CD4-positive, alpha-beta T cell (primary cell): ENCODE measurements at regions not wholly inside any gene's neighbourhood (a gene's known extent, or its start where the extent isn't known, plus 50 kb on each side); places are given as distances from the start of the nearest gene placed in this dataset.
"Not testable (repeated sequence)": the region's sequence is repeated elsewhere in the genome, so short reads cannot be mapped to it uniquely, and the experiment has no call there.

Experiments
- ATAC-seq: fragments of 200-7000 bp; cut with Tn5 transposase; one replicate; pipeline ENCODE4 v1.10.0; 2022; ENCODE audit warnings: mild to moderate bottlenecking; ENCODE audit not compliant: poor library complexity
- CTCF ChIA-PET: fragments of 350-600 bp; sonication (Branson Sonifier 250); formaldehyde crosslinking; loops from one replicate; lab custom pipeline; 2021; ENCODE audit warnings: antibody characterized with exemption, inconsistent platforms; lab: Charles Lee
- POLR2A ChIA-PET: fragments of 350-600 bp; sonication (Branson Sonifier 250); formaldehyde crosslinking; loops from one replicate; lab custom pipeline; 2021; ENCODE audit warnings: antibody characterized with exemption, inconsistent platforms; lab: Charles Lee
- DNase-seq, 14 experiments: peaks; one replicate each; pipeline ENCODE4 v3.0.0-alpha.2; 2013 to 2020; ENCODE audit warnings: mixed read lengths in 2 of 14
- H3K27ac ChIP-seq, 2 donors: one replicate each; pipeline versions ENCODE4 v1.5.1 to v1.7.0; 2013; ENCODE audit warnings: low read length in 2 of 2, low read depth in 1 of 2, mild to moderate bottlenecking in 1 of 2
- H3K27me3 ChIP-seq, 2 experiments: 1 replicate in 1 of 2; 2 replicates in 1 of 2; pipeline versions ENCODE4 v1.6.1 to v1.7.0; 2013; ENCODE audit warnings: low read length in 2 of 2, control low read depth in 1 of 2, mild to moderate bottlenecking in 1 of 2, moderate library complexity in 1 of 2; ENCODE audit not compliant: insufficient read depth in 2 of 2, control insufficient read depth in 1 of 2
- H3K36me3 ChIP-seq: one replicate; pipeline ENCODE4 v1.6.1; 2013; ENCODE audit warnings: low read length, control low read depth; ENCODE audit not compliant: insufficient read depth
- H3K4me1 ChIP-seq: one replicate; pipeline ENCODE4 v1.6.1; 2013; ENCODE audit warnings: low read length, control low read depth; ENCODE audit not compliant: insufficient read depth
- H3K4me3 ChIP-seq: one replicate; pipeline ENCODE4 v1.5.1; 2013; ENCODE audit warnings: mild to moderate bottlenecking, low read length, moderate library complexity
- H3K9me3 ChIP-seq, 2 experiments: 1 replicate in 1 of 2; 2 replicates in 1 of 2; pipeline versions ENCODE4 v1.6.1 to v1.7.0; 2013; ENCODE audit warnings: low read length in 2 of 2, mild to moderate bottlenecking in 2 of 2, control low read depth in 1 of 2, moderate library complexity in 1 of 2; ENCODE audit not compliant: control insufficient read depth in 1 of 2, insufficient read depth in 1 of 2
- H3K27ac Mint-ChIP-seq: one replicate; pipeline ENCODE4 v1.8.0; 2020; ENCODE audit warnings: mixed read lengths
- H3K27me3 Mint-ChIP-seq: one replicate; pipeline ENCODE4 v1.8.0; 2021; ENCODE audit warnings: mixed read lengths
- H3K36me3 Mint-ChIP-seq: one replicate; pipeline ENCODE4 v1.8.0; 2021; ENCODE audit warnings: low read depth, mixed read lengths
- H3K4me1 Mint-ChIP-seq: one replicate; pipeline ENCODE4 v1.8.0; 2021; ENCODE audit warnings: low read depth, mixed read lengths
- H3K4me3 Mint-ChIP-seq: one replicate; pipeline ENCODE4 v1.8.0; 2020; ENCODE audit warnings: mild to moderate bottlenecking, mixed read lengths
- H3K9me3 Mint-ChIP-seq: one replicate; pipeline ENCODE4 v1.8.0; 2020; ENCODE audit warnings: mixed read lengths
- intact Hi-C, 2 experiments: fragments of 100-400 bp; cut with DNase I in 1 of 2; cut with micrococcal nuclease in 1 of 2; formaldehyde crosslinking; loops; one replicate each; pipeline versions ENCODE4 v1.15.1 to v1.9.0; 2023 to 2025; cut with DNase I, micrococcal nuclease

GRCh38 chr11:71705738-71706432, 123.2 kb upstream of the KRTAP5-11 start:
- H3K4me1 Mint-ChIP-seq, H3K4me3 Mint-ChIP-seq, POLR2A ChIA-PET, H3K9me3 Mint-ChIP-seq, H3K27ac ChIP-seq, ATAC-seq, DNase-seq, H3K27me3 ChIP-seq, H3K27me3 Mint-ChIP-seq, H3K27ac Mint-ChIP-seq, H3K4me1 ChIP-seq, H3K9me3 ChIP-seq, intact Hi-C loops, CTCF ChIA-PET, H3K36me3 ChIP-seq, H3K36me3 Mint-ChIP-seq, H3K4me3 ChIP-seq: not testable (repeated sequence)

- DNase-seq, POLR2A ChIA-PET, H3K4me3 Mint-ChIP-seq, H3K27me3 ChIP-seq, intact Hi-C loops, ATAC-seq, H3K27me3 Mint-ChIP-seq, H3K9me3 ChIP-seq, H3K9me3 Mint-ChIP-seq, H3K36me3 Mint-ChIP-seq, CTCF ChIA-PET, H3K27ac ChIP-seq, H3K4me1 Mint-ChIP-seq, H3K4me3 ChIP-seq, H3K36me3 ChIP-seq, H3K27ac Mint-ChIP-seq, H3K4me1 ChIP-seq: not testable (repeated sequence)
These were observed 124.4 kb upstream of the KRTAP5-11 start for GRCh38 chr11:71707083-71707482.

- H3K36me3 ChIP-seq, H3K36me3 Mint-ChIP-seq, H3K27me3 Mint-ChIP-seq, H3K27ac Mint-ChIP-seq, DNase-seq, H3K27me3 ChIP-seq, H3K4me1 Mint-ChIP-seq, CTCF ChIA-PET, H3K9me3 ChIP-seq, H3K4me3 Mint-ChIP-seq, H3K4me3 ChIP-seq, POLR2A ChIA-PET, H3K4me1 ChIP-seq, H3K9me3 Mint-ChIP-seq, intact Hi-C loops, ATAC-seq: not testable (repeated sequence)
- H3K27ac ChIP-seq = peak overlapping the region in 1 of 2 donors; percentile 87
These were observed 123.5 kb upstream of the DEFB108B start for GRCh38 chr11:71709541-71709940.

GRCh38 chr11:71710171-71710671, 122.8 kb upstream of the DEFB108B start:
- H3K4me3 ChIP-seq = peak overlapping the region; percentile 41
- H3K27me3 Mint-ChIP-seq, CTCF ChIA-PET, H3K4me1 ChIP-seq, H3K4me3 Mint-ChIP-seq, H3K9me3 Mint-ChIP-seq, H3K27ac Mint-ChIP-seq, ATAC-seq, H3K4me1 Mint-ChIP-seq, H3K36me3 Mint-ChIP-seq, H3K9me3 ChIP-seq, H3K36me3 ChIP-seq, intact Hi-C loops, POLR2A ChIA-PET, H3K27me3 ChIP-seq: not testable (repeated sequence)
- peak overlapping the region in 1 of 2 donors; percentile 87 for H3K27ac ChIP-seq
- DNase-seq = peak; percentile 9 to 74 (median 40)

GRCh38 chr11:71710701-71711385, 122.2 kb upstream of the DEFB108B start:
- H3K4me3 Mint-ChIP-seq, H3K9me3 Mint-ChIP-seq, H3K27me3 Mint-ChIP-seq, H3K36me3 Mint-ChIP-seq, H3K36me3 ChIP-seq, POLR2A ChIA-PET, H3K27me3 ChIP-seq, CTCF ChIA-PET, H3K9me3 ChIP-seq, intact Hi-C loops, H3K4me1 ChIP-seq, ATAC-seq, H3K27ac Mint-ChIP-seq, H3K4me1 Mint-ChIP-seq: not testable (repeated sequence)
- H3K27ac ChIP-seq = peak overlapping the region in 1 of 2 donors; percentile 87
- peak in 4 of 14 experiments; percentile 7 to 41 (median 16) for DNase-seq
- H3K4me3 ChIP-seq = peak overlapping the region; percentile 41

- H3K4me1 ChIP-seq, DNase-seq, POLR2A ChIA-PET, H3K4me1 Mint-ChIP-seq, H3K36me3 Mint-ChIP-seq, ATAC-seq, H3K4me3 ChIP-seq, H3K9me3 ChIP-seq, H3K36me3 ChIP-seq, H3K27ac Mint-ChIP-seq, H3K27me3 ChIP-seq, H3K27ac ChIP-seq, H3K9me3 Mint-ChIP-seq, intact Hi-C loops, CTCF ChIA-PET, H3K27me3 Mint-ChIP-seq, H3K4me3 Mint-ChIP-seq: not testable (repeated sequence)
These were observed 120.7 kb upstream of the DEFB108B start for GRCh38 chr11:71712350-71712749.

- H3K4me1 ChIP-seq, H3K9me3 Mint-ChIP-seq, H3K36me3 Mint-ChIP-seq, H3K27ac Mint-ChIP-seq, H3K4me1 Mint-ChIP-seq, H3K36me3 ChIP-seq, CTCF ChIA-PET, intact Hi-C loops, H3K4me3 Mint-ChIP-seq, H3K27ac ChIP-seq, H3K27me3 Mint-ChIP-seq, H3K27me3 ChIP-seq, DNase-seq, H3K9me3 ChIP-seq, H3K4me3 ChIP-seq, ATAC-seq, POLR2A ChIA-PET: not testable (repeated sequence)
These were observed 120.2 kb upstream of the DEFB108B start for GRCh38 chr11:71712846-71713245.
